Choroid plexus epithelial cell (primary cell): ENCODE measurements at regions not wholly inside any gene's neighbourhood (a gene's known extent, or its start where the extent isn't known, plus 50 kb on each side); places are given as distances from the start of the nearest gene placed in this dataset.

Experiments used
- DNase-seq: peaks from one replicate; pipeline ENCODE4 v3.0.0-alpha.2; 2010; ENCODE audit warnings: low read depth
- H3K4me3 ChIP-seq: 2 replicates; pipeline ENCODE4 v1.5.1; 2011; ENCODE audit warnings: low read depth, mild to moderate bottlenecking, control low read depth, low read length, moderate library complexity
- CTCF ChIP-seq: conservative IDR thresholded peaks from 2 replicates; pipeline ENCODE4 v1.5.1; 2011; ENCODE audit warnings: low read depth, mild to moderate bottlenecking, control low read depth, inconsistent platforms, low read length, moderate library complexity

GRCh38 chr11:15451713-15452112 is 337.0 kb downstream of the INSC start:
- DNase-seq = no peak
- no peak overlapping the region for H3K4me3 ChIP-seq
- no peak for TF ChIP-seq CTCF

GRCh38 chr11:15453211-15453765 is 338.6 kb downstream of the INSC start:
- TF ChIP-seq CTCF = no peak
- no peak overlapping the region for H3K4me3 ChIP-seq
- DNase-seq = no peak

- DNase-seq = no peak
- no peak for TF ChIP-seq CTCF
- H3K4me3 ChIP-seq = no peak overlapping the region
Observed at GRCh38 chr11:15468466-15468865, 353.7 kb downstream of the INSC start.

GRCh38 chr11:15471048-15471894 is 356.5 kb downstream of the INSC start:
- DNase-seq = no peak
- TF ChIP-seq CTCF = no peak
- no peak overlapping the region for H3K4me3 ChIP-seq

- TF ChIP-seq CTCF = no peak
- DNase-seq = no peak
- no peak overlapping the region for H3K4me3 ChIP-seq
Observed at GRCh38 chr11:15471895-15472799, 357.4 kb downstream of the INSC start.

GRCh38 chr11:15473954-15474837 is 359.5 kb downstream of the INSC start:
- no peak overlapping the region for H3K4me3 ChIP-seq
- DNase-seq = no peak

More at GRCh38 chr11:15473954-15474837, 359.5 kb downstream of the INSC start:
- no peak for TF ChIP-seq CTCF
